HG03457 (cell line): ENCODE measurements at regions not wholly inside any gene's neighbourhood (a gene's known extent, or its start where the extent isn't known, plus 50 kb on each side); places are given as distances from the start of the nearest gene placed in this dataset.

Source experiments
- ATAC-seq: cut with Tn5 transposase; IDR thresholded peaks from one replicate; pipeline ENCODE4 v1.9.1; 2021; ENCODE audit warnings: moderate number of reproducible peaks; ENCODE audit not compliant: unreplicated experiment

DNA sequence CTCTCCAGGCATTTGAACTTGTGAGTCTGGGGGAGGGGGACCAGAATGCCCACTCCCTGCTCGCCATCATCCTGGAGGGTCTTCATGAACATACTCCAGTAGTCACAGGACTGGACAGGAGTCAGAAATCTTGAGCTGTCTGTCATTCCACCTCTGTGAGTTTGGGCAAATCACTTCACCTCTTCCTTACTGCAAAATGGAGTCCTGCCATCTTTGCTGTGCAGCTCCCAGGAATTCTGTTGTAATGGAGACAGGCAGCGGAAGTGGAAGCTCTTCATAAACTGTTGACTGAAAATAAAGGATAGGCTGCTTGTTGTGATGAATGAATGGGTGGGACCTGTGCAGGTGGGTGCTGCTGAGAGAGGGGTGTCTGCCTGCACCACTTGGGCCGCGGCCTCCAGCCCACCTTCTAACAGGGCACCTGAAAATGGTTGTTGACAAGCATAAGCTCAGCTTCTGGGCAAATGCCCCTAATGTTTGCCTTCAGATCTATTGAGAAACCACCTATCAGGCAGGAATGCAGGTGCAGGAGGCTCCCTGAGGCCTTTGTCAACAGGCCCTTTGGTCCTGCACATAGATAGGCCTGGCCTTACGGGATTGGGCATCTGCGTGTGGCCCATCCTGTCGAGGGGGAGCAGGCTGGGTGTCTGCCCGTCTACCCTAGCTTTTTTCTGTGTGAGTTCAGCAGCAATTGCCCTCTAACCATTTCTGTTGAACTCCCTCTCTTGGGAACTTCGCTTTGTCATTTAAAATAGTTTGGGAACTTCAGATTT is 321.0 kb downstream of the RPS6KC1 start:
- ATAC-seq: no peak

DNA sequence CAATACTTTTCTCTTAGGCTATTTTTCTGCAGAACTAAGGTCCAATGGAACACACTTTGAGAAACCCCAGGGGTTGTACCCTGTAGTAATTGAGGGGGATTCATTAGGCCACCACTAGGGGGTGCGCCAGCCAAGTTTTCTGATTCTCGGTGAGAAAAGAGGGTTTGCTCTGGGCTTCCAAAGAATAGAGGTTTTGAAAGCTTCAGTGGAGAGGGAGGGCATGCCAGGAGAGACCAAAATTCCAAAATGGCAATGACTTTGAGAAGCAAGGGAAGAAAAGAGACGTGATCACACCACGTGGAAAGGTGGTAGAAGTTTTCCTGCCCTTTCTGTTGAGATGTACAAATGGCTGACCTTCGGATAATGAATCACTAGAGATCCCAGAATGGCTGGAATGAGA is 323.3 kb downstream of the RPS6KC1 start:
- ATAC-seq: no peak

DNA sequence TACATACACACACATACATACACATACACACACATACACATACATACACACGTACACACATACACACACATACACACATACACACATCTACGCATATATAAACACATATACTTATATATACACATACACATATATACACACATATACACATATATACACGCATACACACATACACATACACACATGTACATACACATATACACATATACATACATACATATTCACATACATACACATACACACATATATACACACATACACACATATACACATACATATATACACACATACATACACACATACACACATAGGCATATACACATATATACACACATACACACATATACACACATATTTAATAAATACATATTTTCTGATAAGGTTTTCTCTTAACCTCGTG is 324.0 kb downstream of the RPS6KC1 start:
- no peak for ATAC-seq

- no peak for ATAC-seq
Measured at GRCh38 chr1:213376862-213377372, 325.9 kb downstream of the RPS6KC1 start.

- no peak for ATAC-seq
Measured at GRCh38 chr1:213380865-213381264, 329.8 kb downstream of the RPS6KC1 start.

DNA sequence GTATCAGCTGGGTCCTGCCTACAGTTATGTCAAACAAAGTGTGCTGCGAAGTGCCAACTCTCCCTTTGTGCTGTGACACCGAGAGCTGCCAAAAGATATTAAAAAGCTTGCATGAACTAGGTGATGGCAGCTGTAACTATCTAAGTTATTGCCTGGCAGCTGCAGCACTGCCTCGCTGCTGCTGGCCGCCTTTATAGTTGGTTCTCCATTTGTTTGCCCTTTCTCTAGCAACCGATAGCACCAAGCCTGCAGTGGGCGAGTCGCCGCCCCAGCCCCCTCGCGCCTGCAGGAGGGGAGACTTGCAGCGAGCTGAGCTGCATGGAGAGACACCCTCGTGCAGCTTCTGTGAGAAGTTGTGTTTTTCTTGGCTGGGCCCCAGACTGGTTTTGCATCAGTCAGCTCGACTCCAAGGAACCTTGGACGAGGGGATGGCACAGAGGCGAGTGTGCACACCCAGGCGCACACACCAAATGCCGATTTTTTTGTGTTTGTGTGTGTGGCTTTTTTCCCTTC is 330.6 kb downstream of the RPS6KC1 start:
- no peak for ATAC-seq

GRCh38 chr1:213383465-213383864 is 332.4 kb downstream of the RPS6KC1 start:
- no peak for ATAC-seq

DNA sequence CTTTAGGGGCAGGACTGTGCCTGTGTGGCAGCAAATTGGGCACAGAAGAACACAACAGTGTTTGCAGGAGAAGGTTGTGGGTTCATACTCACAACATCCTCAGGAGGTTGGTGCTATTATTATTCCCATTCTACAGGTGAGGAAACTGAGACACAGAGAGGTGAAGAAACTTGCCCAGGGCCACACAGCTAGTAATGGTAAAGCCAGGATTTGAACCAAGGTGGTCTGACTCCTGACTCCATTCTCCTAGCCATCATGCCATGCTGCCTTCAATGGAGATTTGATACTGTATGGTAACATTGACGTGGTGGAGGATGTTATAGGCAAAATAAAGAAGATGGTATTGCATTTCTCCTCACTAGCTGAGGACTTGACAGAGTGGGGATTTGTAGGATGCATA is 334.2 kb downstream of the RPS6KC1 start:
- ATAC-seq: no peak

GRCh38 chr1:213385806-213386324 is 334.8 kb downstream of the RPS6KC1 start:
- no peak for ATAC-seq

GRCh38 chr1:213387380-213388015 is 336.5 kb downstream of the RPS6KC1 start:
- ATAC-seq: no peak

- ATAC-seq: no peak
Measured at GRCh38 chr1:213388199-213388598, 337.2 kb downstream of the RPS6KC1 start.

- ATAC-seq: no peak
Measured at GRCh38 chr1:213389061-213389581, 338.1 kb downstream of the RPS6KC1 start.

- ATAC-seq: no peak
Measured at GRCh38 chr1:213391445-213391844, 340.4 kb downstream of the RPS6KC1 start.

DNA sequence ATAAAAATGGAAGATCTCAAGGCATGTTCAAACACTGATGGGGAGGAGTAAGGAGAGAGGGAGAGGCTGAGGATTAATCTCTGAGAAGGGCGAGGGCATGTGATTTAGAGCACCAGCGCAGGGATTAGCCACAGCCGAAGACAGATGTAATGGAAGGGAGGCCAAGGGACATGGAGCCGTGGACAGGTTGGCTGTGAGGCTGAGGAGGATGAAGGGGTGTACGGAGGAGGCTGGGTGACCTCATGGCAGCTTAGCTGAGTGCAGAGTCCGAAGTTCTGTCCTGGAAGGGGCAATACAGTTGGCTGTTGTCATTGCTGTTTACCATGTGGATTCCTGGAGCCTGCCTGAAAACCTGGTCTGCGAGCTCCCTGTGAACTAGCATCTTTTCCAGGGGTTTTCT is 342.8 kb downstream of the RPS6KC1 start:
- no peak for ATAC-seq

- no peak for ATAC-seq
Measured at GRCh38 chr1:213394837-213395236, 343.8 kb downstream of the RPS6KC1 start.

GRCh38 chr1:213397638-213398037 is 346.6 kb downstream of the RPS6KC1 start:
- ATAC-seq: no peak

DNA sequence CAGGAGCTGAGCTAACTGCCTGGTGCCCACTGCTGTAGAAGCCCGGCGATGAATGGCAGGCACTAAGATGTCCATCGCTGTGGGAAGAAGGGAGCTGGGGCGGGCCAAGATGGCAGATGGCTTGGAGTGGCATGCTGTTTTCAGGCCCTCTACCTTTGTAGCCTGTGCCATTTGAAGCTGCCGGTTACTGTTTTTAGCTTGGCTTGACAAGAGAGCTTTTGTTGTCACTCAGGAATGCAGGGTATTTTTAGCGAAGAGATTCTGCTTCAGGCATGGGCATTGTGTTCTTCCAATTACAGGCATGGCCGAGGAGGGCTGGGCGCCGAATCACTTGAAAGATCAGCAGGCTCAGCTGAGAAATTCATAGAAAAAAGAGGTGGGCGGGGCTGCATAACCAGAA is 348.7 kb downstream of the RPS6KC1 start:
- no peak for ATAC-seq

GRCh38 chr1:213409208-213409631 is 358.2 kb downstream of the RPS6KC1 start:
- ATAC-seq: no peak

DNA sequence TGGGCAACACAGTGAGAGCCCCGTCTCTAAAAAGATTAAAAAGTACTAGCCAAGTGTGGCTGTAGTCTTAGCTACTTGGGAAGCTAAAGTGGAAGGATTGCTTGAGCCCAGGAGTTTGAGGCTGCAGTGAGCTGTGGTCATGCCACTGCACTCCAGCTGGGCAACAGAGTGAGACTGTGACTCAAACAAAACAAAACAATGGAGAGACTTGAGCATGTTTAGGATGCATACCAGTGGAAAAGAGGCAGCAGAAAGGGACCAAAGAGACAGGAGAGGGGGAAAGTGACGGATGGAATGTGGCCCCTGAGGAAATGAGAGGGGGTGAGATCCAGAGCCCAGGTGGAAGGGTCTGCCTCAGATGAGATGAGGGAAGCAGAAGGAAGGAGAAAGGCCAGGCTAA is 358.9 kb downstream of the RPS6KC1 start:
- no peak for ATAC-seq

DNA sequence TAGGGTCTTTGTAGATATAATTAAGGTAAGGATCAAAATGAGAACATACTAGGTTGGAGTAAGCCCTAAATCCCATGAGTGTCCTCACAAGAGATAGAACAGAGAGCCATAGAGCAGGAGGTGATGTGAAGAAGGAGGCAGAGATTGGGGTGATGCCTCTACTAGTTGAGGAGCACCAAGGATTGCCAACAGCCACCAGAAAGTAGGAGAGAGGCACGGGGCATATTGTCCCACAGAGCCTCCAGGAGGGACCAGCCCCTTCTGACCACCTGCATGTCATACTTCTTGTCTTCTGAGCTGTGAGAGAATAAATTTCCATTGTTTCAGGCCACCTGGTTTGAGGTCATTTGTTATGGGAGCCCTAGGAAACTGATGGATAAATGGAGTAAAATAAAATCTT is 363.3 kb downstream of the RPS6KC1 start:
- no peak for ATAC-seq

- ATAC-seq: no peak
Measured at GRCh38 chr1:213414911-213415310, 363.9 kb downstream of the RPS6KC1 start.
